Right lobe of liver (tissue), 6 donors: ENCODE measurements at regions not wholly inside any gene's neighbourhood (a gene's known extent, or its start where the extent isn't known, plus 50 kb on each side); places are given as distances from the start of the nearest gene placed in this dataset.
A peak's percentile ranks its signal among the peaks of the same experiment; 100 is the strongest.

ENCODE experiments used
- ATAC-seq, 4 donors: fragments of 200-7000 bp; cut with Tn5 transposase; one replicate each; pipeline ENCODE4 v1.9.1; 2020; ENCODE audit warnings: mild to moderate bottlenecking in 4 of 4, moderate library complexity in 4 of 4
- DNase-seq, 3 donors: peaks; one replicate each; pipeline ENCODE4 v3.0.0-alpha.2; 2020
- H3K27ac ChIP-seq, 3 donors: fragments of 200-600 bp; one replicate each; pipeline ENCODE4 v1.8.0; 2022
- H3K27me3 ChIP-seq, 2 donors: fragments of 200-600 bp; one replicate each; pipeline ENCODE4 v1.8.0; 2022
- H3K36me3 ChIP-seq, 4 donors: fragments of 200-600 bp; sonication (generic) in 1 of 4; one replicate each; pipeline versions ENCODE4 v1.5.1 to v1.8.0; 2017 to 2022; ENCODE audit warnings: control low read depth in 1 of 4
- H3K4me1 ChIP-seq, 4 donors: fragments of 200-600 bp; sonication (generic) in 1 of 4; one replicate each; pipeline versions ENCODE4 v1.5.1 to v1.8.0; 2017 to 2022; ENCODE audit warnings: control low read depth in 1 of 4
- H3K4me3 ChIP-seq, 3 donors: fragments of 200-600 bp; one replicate each; pipeline ENCODE4 v1.8.0; 2022
- H3K9me3 ChIP-seq, 4 donors: fragments of 200-600 bp; sonication (generic) in 1 of 4; one replicate each; pipeline versions ENCODE4 v1.5.1 to v1.8.0; 2017 to 2022; ENCODE audit warnings: control low read depth in 1 of 4
- POLR2A ChIP-seq: fragments of 450-650 bp; IDR thresholded peaks from one replicate; pipeline ENCODE4 v1.6.1; 2017; ENCODE audit warnings: antibody characterized with exemption, mild to moderate bottlenecking
- WGBS: methylation state at CpG from one replicate; pipeline ENCODE4 v1.1.6; 2018; ENCODE audit warnings: low coverage, low lambda C conversion rate; ENCODE audit not compliant: insufficient coverage; ENCODE audit errors: missing lambda C conversion rate; 5-methylcytosine and 5-hydroxymethylcytosine counted together
- intact Hi-C, 2 donors: fragments of 100-400 bp; cut with DNase I; formaldehyde crosslinking; loops; one replicate each; pipeline versions ENCODE4 v1.11.2 to v1.14.1; 2022
- TF ChIP-seq, protein P1 (sequence below), 4 donors: fragments of 200-600 bp in 3 of 4; fragments of 450-650 bp in 1 of 4; IDR thresholded peaks; one replicate each; pipeline versions ENCODE4 v1.5.1 to v1.8.0; 2016 to 2022; ENCODE audit warnings: antibody characterized with exemption in 4 of 4, mild to moderate bottlenecking in 2 of 4
- donor health status: DM: no; HTN: yes; CAD: no.
- donor health status: DM: no; HTN: no; CAD: no.
- donor health status: DM: no; HTN: no; CAD: no.
- donor health status: DM: no; HTN: yes; CAD: no.
- donor health status: DM: no; HTN: yes; CAD: no.

DNA sequence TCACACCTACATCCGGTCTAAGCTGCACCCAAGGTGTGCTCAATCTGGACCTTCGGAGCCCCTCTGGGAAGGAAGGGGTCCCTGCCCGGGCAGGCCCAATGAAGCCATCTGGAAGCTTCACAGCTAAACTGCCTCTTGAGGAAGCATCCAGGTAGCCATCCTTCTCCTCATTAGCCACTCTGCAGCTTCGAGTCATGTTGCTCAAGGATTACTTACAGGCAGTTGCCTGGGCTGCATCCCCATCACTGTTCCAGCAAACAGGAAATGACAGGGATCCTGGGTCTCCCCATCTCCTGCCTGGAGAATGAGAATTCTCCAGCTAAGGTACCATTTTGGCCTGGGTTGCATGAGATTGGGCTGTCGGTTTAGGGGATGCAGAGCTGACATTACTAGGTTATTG, 91.7 kb downstream of the ERMARD start:
- ATAC-seq = no peak
- WGBS = 92% methylated on average over 3 of the region's 5 CpGs
- H3K27me3 ChIP-seq = no peaks in the 10 kb centered on the region
- H3K9me3 ChIP-seq = no peaks in the 10 kb centered on the region
- no peak overlapping the region for H3K27ac ChIP-seq
- TF ChIP-seq, protein P1, sequence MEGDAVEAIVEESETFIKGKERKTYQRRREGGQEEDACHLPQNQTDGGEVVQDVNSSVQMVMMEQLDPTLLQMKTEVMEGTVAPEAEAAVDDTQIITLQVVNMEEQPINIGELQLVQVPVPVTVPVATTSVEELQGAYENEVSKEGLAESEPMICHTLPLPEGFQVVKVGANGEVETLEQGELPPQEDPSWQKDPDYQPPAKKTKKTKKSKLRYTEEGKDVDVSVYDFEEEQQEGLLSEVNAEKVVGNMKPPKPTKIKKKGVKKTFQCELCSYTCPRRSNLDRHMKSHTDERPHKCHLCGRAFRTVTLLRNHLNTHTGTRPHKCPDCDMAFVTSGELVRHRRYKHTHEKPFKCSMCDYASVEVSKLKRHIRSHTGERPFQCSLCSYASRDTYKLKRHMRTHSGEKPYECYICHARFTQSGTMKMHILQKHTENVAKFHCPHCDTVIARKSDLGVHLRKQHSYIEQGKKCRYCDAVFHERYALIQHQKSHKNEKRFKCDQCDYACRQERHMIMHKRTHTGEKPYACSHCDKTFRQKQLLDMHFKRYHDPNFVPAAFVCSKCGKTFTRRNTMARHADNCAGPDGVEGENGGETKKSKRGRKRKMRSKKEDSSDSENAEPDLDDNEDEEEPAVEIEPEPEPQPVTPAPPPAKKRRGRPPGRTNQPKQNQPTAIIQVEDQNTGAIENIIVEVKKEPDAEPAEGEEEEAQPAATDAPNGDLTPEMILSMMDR (IDR thresholded peaks at IDR 0.05) = no peak
- no peaks in the 10 kb centered on the region for H3K4me1 ChIP-seq
- DNase-seq = no peak
- H3K36me3 ChIP-seq = no peaks in the 10 kb centered on the region
- no peak overlapping the region for H3K4me3 ChIP-seq
- intact Hi-C loops = no loop called here

DNA sequence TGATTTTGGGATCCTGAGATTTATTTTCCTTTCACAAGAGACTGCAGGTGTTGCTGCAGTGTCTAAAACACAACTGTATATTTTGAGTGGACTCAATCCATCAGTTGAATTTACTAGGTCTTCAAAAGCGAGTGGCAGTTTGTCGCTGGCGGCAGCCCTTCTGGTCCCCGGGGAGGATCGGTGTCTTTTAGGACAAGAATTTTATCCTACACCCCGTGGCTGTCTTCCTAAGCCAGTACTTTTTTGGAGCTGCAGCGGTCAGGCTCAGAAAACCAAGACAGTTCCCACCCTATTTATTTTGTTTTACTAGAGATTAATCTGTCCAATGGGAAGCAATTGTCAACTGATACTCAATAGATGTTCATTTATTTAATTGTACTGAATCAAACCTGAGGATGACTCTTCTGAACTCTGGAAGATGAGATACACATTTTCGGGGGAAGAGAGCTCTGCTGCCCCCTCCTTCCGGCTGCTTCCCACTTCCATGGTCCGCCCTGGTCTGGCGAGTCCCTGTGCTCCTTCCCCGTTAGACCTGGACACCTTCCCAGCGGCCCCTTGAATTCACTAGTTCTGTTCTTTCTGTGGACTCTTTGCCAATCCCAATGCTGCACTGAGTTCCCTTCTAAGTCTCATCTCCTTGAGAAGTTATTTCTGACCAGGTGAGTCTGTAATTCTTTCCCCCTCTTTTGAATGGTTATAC, 90.6 kb downstream of the ERMARD start:
- no peak for ATAC-seq
- H3K27ac ChIP-seq = no peak overlapping the region
- WGBS = 81% methylated on average over 8 of the region's 13 CpGs
- intact Hi-C loops = no loop called here
- H3K4me1 ChIP-seq = no peaks in the 10 kb centered on the region
- no peaks in the 10 kb centered on the region for H3K9me3 ChIP-seq
- TF ChIP-seq, protein P1 (IDR thresholded peaks at IDR 0.05) = no peak
- no peak for TF ChIP-seq POLR2A
- no peaks in the 10 kb centered on the region for H3K36me3 ChIP-seq
- no peak overlapping the region for H3K4me3 ChIP-seq
- no peak for DNase-seq
- no peaks in the 10 kb centered on the region for H3K27me3 ChIP-seq

DNA sequence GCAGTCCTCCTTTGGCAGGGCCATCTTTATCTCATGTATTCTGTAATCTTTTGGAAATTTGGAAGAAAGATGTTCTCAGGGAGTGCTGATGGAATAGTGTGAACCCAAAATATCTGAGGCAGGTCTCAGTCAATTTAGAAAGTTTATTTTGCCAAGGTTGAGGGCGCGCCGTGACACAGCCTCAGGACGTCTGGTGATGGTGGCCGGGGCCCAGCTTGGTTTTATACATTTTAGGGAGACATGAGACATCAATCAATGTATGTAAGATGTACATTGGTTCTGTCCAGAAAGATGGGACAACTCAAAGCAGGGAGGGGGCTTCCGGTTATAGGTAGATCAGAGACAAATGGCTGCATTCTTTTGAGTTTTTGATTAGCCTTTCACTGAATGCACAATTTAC, 89.8 kb downstream of the ERMARD start:
- no peak for DNase-seq

DNA sequence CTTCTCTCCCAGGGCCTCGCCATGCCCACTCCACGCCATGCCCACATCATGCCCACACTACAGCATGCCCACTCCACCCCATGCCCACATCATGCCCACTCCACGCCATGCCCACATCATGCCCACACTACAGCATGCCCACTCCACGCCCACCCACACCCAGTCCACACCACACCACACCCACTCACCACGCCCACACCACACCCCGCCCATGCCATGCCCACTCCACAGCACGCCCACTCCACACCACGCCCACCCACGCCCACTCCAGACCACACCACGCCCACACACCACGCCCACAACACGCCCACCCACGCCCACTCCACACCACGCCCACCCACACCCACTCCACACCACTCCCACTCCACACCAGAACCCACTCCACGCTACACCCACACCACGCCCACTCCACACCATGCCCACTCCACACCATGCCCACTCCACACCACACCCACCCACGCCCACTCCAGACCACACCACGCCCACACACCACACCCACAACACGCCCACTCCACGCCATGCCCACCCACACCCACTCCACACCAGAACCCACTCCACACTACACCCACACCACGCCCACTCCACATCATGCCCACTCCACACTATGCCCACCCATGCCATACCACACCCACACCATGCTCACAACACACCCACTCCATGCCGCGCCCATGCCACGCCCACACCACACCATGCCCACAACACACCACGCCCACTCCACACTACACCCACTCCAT, 88.6 kb downstream of the ERMARD start:
- Histone ChIP-seq H3K4me3 (no peak overlapping the region), H3K4me1 (no peaks in the 10 kb centered on the region), H3K27me3 (no peaks in the 10 kb centered on the region), H3K27ac (no peak overlapping the region), H3K36me3 (no peaks in the 10 kb centered on the region), H3K9me3 (no peaks in the 10 kb centered on the region)
- intact Hi-C loops = no loop called here
- TF ChIP-seq POLR2A = no peak
- TF ChIP-seq, protein P1 (IDR thresholded peaks at IDR 0.05) = no peak
- peak in 1 of 3 donors; percentile 48 for DNase-seq
- ATAC-seq = peak in 1 of 4 donors; percentile 35
- 78% methylated on average over 22 of the region's 25 CpGs for WGBS

More for the DNA sequence above, 89.8 kb downstream of the ERMARD start:
- Histone ChIP-seq H3K9me3 (no peaks in the 10 kb centered on the region), H3K27me3 (no peaks in the 10 kb centered on the region), H3K4me1 (no peaks in the 10 kb centered on the region), H3K36me3 (no peaks in the 10 kb centered on the region), H3K4me3 (no peak overlapping the region), H3K27ac (no peak overlapping the region)
- intact Hi-C loops = no loop called here
- no peak for ATAC-seq
- TF ChIP-seq, protein P1 (IDR thresholded peaks at IDR 0.05) = no peak
- TF ChIP-seq POLR2A = no peak
- 87% methylated on average over 5 of the region's 6 CpGs for WGBS
